ENCODE measurements at regions not wholly inside any gene's neighbourhood (a gene's known extent, or its start where the extent isn't known, plus 50 kb on each side); places are given as distances from the start of the nearest gene placed in this dataset.

GRCh38 chr2:145690183-145690778 is 1170.4 kb upstream of the ZEB2 start:
- no peak for DNase-seq (ENCODE audit: low read depth)

GRCh38 chr2:145689277-145689676 is 1169.4 kb upstream of the ZEB2 start:
- no peak for DNase-seq (ENCODE audit: low read depth)

- no peak for DNase-seq (ENCODE audit: low read depth)
Observed at GRCh38 chr2:145688156-145688555, 1168.2 kb upstream of the ZEB2 start.

- DNase-seq (ENCODE audit: low read depth) = no peak
Observed at GRCh38 chr2:145687442-145688134, 1167.7 kb upstream of the ZEB2 start.

GRCh38 chr2:145685383-145686050 is 1165.6 kb upstream of the ZEB2 start:
- DNase-seq (ENCODE audit: low read depth) = no peak

GRCh38 chr2:145682546-145683157 is 1162.7 kb upstream of the ZEB2 start:
- no peak for DNase-seq (ENCODE audit: low read depth)

- no peak for DNase-seq (ENCODE audit: low read depth)
Observed at GRCh38 chr2:145680276-145680675, 1160.4 kb upstream of the ZEB2 start.

- DNase-seq (ENCODE audit: low read depth) = no peak
Observed at GRCh38 chr2:145677371-145677770, 1157.5 kb upstream of the ZEB2 start.

- DNase-seq (ENCODE audit: low read depth) = no peak
Observed at GRCh38 chr2:145674705-145675104, 1154.8 kb upstream of the ZEB2 start.

GRCh38 chr2:145669301-145669700 is 1149.4 kb upstream of the ZEB2 start:
- no peak for DNase-seq (ENCODE audit: low read depth)

- DNase-seq (ENCODE audit: low read depth) = no peak
Observed at GRCh38 chr2:145666552-145666951, 1146.6 kb upstream of the ZEB2 start.

- no peak for DNase-seq (ENCODE audit: low read depth)
Observed at GRCh38 chr2:145657265-145657664, 1137.3 kb upstream of the ZEB2 start.

- DNase-seq (ENCODE audit: low read depth) = no peak
Observed at GRCh38 chr2:145655165-145655765, 1135.3 kb upstream of the ZEB2 start.

- no peak for DNase-seq (ENCODE audit: low read depth)
Observed at GRCh38 chr2:145654746-145655145, 1134.8 kb upstream of the ZEB2 start.

- DNase-seq (ENCODE audit: low read depth) = no peak
Observed at GRCh38 chr2:145654156-145654555, 1134.2 kb upstream of the ZEB2 start.

GRCh38 chr2:145653553-145653952 is 1133.6 kb upstream of the ZEB2 start:
- DNase-seq (ENCODE audit: low read depth) = no peak

- no peak for DNase-seq (ENCODE audit: low read depth)
Observed at GRCh38 chr2:145652571-145653545, 1132.9 kb upstream of the ZEB2 start.

- DNase-seq (ENCODE audit: low read depth) = no peak
Observed at GRCh38 chr2:145652036-145652435, 1132.1 kb upstream of the ZEB2 start.

- no peak for DNase-seq (ENCODE audit: low read depth)
Observed at GRCh38 chr2:145650226-145650625, 1130.3 kb upstream of the ZEB2 start.

GRCh38 chr2:145649061-145649460 is 1129.1 kb upstream of the ZEB2 start:
- DNase-seq (ENCODE audit: low read depth) = no peak

- DNase-seq (ENCODE audit: low read depth) = no peak
Observed at GRCh38 chr2:145644820-145645302, 1124.9 kb upstream of the ZEB2 start.
